HEK293T (cell line): ENCODE measurements at regions not wholly inside any gene's neighbourhood (a gene's known extent, or its start where the extent isn't known, plus 50 kb on each side); places are given as distances from the start of the nearest gene placed in this dataset.

Source experiments
- BHLHE40 ChIP-seq: fragments of 450-650 bp; IDR thresholded peaks from 2 replicates; pipeline ENCODE4 v1.6.1; 2016; ENCODE audit warnings: mild to moderate bottlenecking, moderate library complexity, borderline replicate concordance
- FOXK2 ChIP-seq: fragments of 450-650 bp; IDR thresholded peaks from 2 replicates; pipeline ENCODE4 v1.6.1; 2016; ENCODE audit warnings: mild to moderate bottlenecking
- PKNOX1 ChIP-seq: fragments of 450-650 bp; IDR thresholded peaks from 2 replicates; pipeline ENCODE4 v1.6.1; 2016
- SP1 ChIP-seq: fragments of 450-650 bp; IDR thresholded peaks from 2 replicates; pipeline ENCODE4 v1.6.1; 2017
- SUZ12 ChIP-seq: fragments of 450-650 bp; IDR thresholded peaks from 2 replicates; pipeline ENCODE4 v1.6.1; 2016; ENCODE audit warnings: mild to moderate bottlenecking
- TARDBP ChIP-seq: fragments of 450-650 bp; IDR thresholded peaks from 2 replicates; pipeline ENCODE4 v1.6.1; 2016
- ZNF384 ChIP-seq: fragments of 450-650 bp; IDR thresholded peaks from 2 replicates; pipeline ENCODE4 v1.6.1; 2016

GRCh38 chr13:74243637-74244526 lies 109.7 kb upstream of the KLF12 start:
- TF ChIP-seq SUZ12 (no peak), SP1 (no peak), PKNOX1 (no peak), TARDBP (no peak), FOXK2 (no peak), BHLHE40 (no peak), ZNF384 (no peak)
